PFSK-1 (cell line): ENCODE measurements at regions not wholly inside any gene's neighbourhood (a gene's known extent, or its start where the extent isn't known, plus 50 kb on each side); places are given as distances from the start of the nearest gene placed in this dataset.

Experiments
- FOXP2 ChIP-seq: optimal IDR thresholded peaks from 2 replicates; pipeline ENCODE3; 2011; ENCODE audit warnings: borderline replicate concordance, control low read depth, inconsistent platforms; ENCODE audit not compliant: insufficient read depth; ENCODE audit errors: extremely low read length, extremely low read depth
- POLR2AphosphoS5 ChIP-seq: IDR thresholded peaks from 2 replicates; pipeline ENCODE4 v1.6.1; 2012; ENCODE audit warnings: low read depth, mild to moderate bottlenecking, control low read depth, low read length, moderate library complexity
- SIN3A ChIP-seq: IDR thresholded peaks from 2 replicates; pipeline ENCODE4 v1.6.1; 2012; ENCODE audit warnings: mild to moderate bottlenecking, low read length, moderate library complexity, borderline replicate concordance; ENCODE audit not compliant: insufficient read depth
- TAF1 ChIP-seq: IDR thresholded peaks from 2 replicates; pipeline ENCODE4 v1.6.1; 2012; ENCODE audit warnings: low read length, control low read depth, borderline replicate concordance; ENCODE audit not compliant: insufficient read depth
- TF ChIP-seq, protein P1 (sequence below), 2 experiments: IDR thresholded peaks; 2 replicates each; pipeline versions ENCODE4 v1.6.1 to v1.8.0; 2011 to 2012; ENCODE audit warnings: low read depth in 2 of 2, low read length in 2 of 2, control low read depth in 1 of 2, inconsistent platforms in 1 of 2, mild to moderate bottlenecking in 1 of 2, moderate library complexity in 1 of 2; ENCODE audit not compliant: insufficient read depth in 1 of 2

DNA sequence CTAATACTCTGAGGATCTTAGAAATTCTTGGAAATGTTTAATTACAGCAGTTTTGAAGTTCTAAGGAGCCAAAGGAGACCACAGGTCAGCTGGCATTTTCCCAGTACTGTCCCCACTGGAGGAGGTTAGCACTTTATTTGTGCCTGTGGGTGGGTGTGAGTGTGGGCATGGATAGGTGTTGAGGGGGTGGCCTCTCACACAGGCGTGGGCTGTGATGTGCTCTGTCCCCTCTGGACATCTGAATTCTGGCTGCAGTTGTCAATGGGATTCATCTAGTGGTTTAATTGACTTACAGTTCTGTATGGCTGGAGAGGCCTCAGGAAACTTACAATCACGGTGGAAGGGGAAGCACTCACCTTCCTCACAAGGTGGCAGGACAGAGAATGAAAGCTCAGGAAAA lies 135.4 kb upstream of the NAMPT start:
- no peak for TF ChIP-seq SIN3A
- TF ChIP-seq, protein P1, sequence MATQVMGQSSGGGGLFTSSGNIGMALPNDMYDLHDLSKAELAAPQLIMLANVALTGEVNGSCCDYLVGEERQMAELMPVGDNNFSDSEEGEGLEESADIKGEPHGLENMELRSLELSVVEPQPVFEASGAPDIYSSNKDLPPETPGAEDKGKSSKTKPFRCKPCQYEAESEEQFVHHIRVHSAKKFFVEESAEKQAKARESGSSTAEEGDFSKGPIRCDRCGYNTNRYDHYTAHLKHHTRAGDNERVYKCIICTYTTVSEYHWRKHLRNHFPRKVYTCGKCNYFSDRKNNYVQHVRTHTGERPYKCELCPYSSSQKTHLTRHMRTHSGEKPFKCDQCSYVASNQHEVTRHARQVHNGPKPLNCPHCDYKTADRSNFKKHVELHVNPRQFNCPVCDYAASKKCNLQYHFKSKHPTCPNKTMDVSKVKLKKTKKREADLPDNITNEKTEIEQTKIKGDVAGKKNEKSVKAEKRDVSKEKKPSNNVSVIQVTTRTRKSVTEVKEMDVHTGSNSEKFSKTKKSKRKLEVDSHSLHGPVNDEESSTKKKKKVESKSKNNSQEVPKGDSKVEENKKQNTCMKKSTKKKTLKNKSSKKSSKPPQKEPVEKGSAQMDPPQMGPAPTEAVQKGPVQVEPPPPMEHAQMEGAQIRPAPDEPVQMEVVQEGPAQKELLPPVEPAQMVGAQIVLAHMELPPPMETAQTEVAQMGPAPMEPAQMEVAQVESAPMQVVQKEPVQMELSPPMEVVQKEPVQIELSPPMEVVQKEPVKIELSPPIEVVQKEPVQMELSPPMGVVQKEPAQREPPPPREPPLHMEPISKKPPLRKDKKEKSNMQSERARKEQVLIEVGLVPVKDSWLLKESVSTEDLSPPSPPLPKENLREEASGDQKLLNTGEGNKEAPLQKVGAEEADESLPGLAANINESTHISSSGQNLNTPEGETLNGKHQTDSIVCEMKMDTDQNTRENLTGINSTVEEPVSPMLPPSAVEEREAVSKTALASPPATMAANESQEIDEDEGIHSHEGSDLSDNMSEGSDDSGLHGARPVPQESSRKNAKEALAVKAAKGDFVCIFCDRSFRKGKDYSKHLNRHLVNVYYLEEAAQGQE (IDR thresholded peaks at IDR 0.05; ENCODE audit: insufficient read depth in 1 of 2, low read depth in 2 of 2, low read length in 2 of 2) = no peak
- no peak for TF ChIP-seq TAF1
- no peak for TF ChIP-seq FOXP2
- no peak for TF ChIP-seq POLR2AphosphoS5

DNA sequence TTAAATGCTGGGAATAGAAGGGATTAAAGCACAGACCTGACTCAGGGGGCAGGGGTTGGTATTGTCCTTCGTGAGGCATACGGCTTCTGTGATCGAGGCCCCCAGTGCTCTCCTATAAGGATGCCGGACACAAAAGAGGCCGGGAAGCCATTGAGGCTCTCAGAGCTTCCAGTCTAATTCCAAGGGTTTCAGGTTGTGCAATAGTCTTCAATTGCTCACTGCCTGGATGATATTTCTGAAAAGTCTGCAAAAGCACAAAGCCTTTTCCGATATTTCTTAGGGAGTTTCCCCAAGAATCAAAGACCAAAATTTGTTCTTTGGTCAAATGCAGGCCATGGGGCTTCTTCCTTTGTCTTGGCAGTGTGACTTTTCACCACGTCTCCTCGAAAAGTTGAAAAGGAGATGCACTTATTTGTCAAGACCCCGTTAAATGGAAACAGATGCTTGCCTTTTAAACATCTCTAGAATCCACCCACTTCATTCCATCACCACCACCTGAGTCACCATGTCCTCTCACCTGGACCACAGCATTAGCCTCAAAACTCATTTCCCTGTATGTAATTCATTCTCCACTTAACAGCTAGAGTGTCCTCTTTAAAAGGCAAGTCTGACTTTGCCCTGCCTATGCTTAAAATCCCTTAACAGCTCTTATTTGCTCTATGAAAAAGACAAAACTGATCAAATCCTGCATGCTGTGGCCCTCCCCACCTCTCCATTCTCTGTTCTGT lies 134.8 kb upstream of the NAMPT start:
- TF ChIP-seq, protein P1 (IDR thresholded peaks at IDR 0.05; ENCODE audit: insufficient read depth in 1 of 2, low read depth in 2 of 2, low read length in 2 of 2) = no peak
- TF ChIP-seq POLR2AphosphoS5 (no peak), TAF1 (no peak), SIN3A (no peak), FOXP2 (no peak)

DNA sequence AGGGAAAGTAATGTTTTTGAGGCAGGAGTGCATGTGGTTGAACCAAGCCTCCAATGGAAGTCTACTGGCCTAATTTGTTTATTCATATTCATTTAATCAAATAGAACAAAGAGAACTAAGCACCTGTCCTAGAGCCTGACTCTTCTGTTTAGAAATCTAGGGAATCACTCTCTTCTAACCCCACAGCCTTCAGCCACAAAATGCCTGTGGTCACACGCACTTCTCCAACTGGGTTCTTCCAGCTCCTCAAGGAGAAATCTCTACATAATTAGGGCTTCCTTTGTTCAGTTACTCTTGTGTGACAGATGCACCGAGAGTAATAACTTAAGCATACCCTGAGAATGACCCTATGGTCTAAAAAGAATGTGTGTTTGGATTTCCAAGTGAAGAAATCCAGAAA lies 133.7 kb upstream of the NAMPT start:
- TF ChIP-seq TAF1 (no peak), POLR2AphosphoS5 (no peak), FOXP2 (no peak), SIN3A (no peak)
- TF ChIP-seq, protein P1 (IDR thresholded peaks at IDR 0.05; ENCODE audit: insufficient read depth in 1 of 2, low read depth in 2 of 2, low read length in 2 of 2) = no peak

DNA sequence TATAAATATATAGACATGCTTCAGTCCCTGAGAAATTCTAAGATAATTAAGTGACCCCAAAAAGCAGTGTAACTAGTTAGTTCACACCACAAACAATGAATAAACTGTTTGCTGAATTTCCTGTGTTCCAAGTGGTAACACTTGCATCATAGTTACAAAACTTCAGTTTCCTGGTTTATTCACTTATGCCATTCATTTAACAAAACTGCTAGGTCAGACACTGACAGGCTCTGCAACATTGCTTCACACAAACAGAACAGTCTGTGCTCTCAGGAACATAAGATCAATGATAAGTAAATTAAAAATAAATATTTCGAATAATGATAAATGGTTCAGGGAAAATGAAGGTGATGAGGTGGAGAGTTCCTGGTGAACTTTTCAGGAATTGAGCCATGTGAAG lies 133.3 kb upstream of the NAMPT start:
- TF ChIP-seq TAF1 (no peak), FOXP2 (no peak), SIN3A (no peak), POLR2AphosphoS5 (no peak)
- TF ChIP-seq, protein P1 (IDR thresholded peaks at IDR 0.05; ENCODE audit: insufficient read depth in 1 of 2, low read depth in 2 of 2, low read length in 2 of 2) = no peak
